Activated T-cell treated with anti-CD3 and anti-CD28 coated beads, Interleukin-2, amount 50 U/mL, for 72 hours (primary cell): ENCODE measurements at regions not wholly inside any gene's neighbourhood (a gene's known extent, or its start where the extent isn't known, plus 50 kb on each side); places are given as distances from the start of the nearest gene placed in this dataset.
"Not testable (repeated sequence)": the region's sequence is repeated elsewhere in the genome, so short reads cannot be mapped to it uniquely, and the experiment has no call there.

ENCODE experiments used
- ATAC-seq, 2 donors: fragments of 150-1000 bp; cut with Tn5 transposase; replicated peaks in 1 of 2; 2 replicates each; pipeline ENCODE4 v1.10.0; 2021; ENCODE audit warnings: moderate library complexity in 2 of 2, mild to moderate bottlenecking in 1 of 2
- DNase-seq, 2 donors: peaks; one replicate each; pipeline ENCODE4 v3.0.0; 2021 to 2022; ENCODE audit warnings: mixed read lengths in 1 of 2
- H3K27ac Mint-ChIP-seq: one replicate; pipeline ENCODE4 v1.8.0; 2022; ENCODE audit warnings: mild to moderate bottlenecking, moderate library complexity, mixed read lengths
- H3K27me3 Mint-ChIP-seq: one replicate; pipeline ENCODE4 v1.8.0; 2022; ENCODE audit warnings: low read depth, mixed read lengths
- H3K36me3 Mint-ChIP-seq, 2 donors: one replicate each; pipeline ENCODE4 v1.8.0; 2022; ENCODE audit warnings: mixed read lengths in 2 of 2, mild to moderate bottlenecking in 1 of 2; ENCODE audit not compliant: insufficient read depth in 2 of 2
- H3K4me1 Mint-ChIP-seq: one replicate; pipeline ENCODE4 v1.8.0; 2022; ENCODE audit warnings: low read depth, mixed read lengths
- H3K4me3 Mint-ChIP-seq, 2 donors: one replicate each; pipeline ENCODE4 v1.8.0; 2022; ENCODE audit warnings: mild to moderate bottlenecking in 2 of 2, mixed read lengths in 2 of 2, moderate library complexity in 2 of 2
- H3K9me3 Mint-ChIP-seq, 2 donors: one replicate each; pipeline ENCODE4 v1.8.0; 2022; ENCODE audit warnings: mixed read lengths in 2 of 2

DNA sequence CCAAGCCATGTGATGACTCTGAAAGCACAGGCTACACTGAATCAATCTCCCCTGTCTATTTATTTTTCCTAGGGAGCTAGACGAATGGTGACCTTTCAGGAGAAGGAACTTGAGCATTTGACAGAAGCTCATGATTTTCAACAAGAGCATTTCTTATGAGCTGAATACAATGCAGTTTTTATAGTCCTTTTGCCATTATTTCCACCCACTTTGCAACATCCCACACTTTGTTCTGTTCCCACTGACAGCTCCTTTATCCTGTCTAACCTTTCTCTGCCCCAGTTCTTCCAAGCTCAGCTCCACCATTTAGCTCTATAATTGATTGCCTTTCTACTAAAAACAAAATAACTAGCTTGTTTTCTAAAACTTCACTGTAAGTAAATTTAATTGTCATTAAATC is 91.9 kb upstream of the PRSS1 start:
- no peaks in the 10 kb centered on the region for H3K36me3 Mint-ChIP-seq
- no peaks in the 10 kb centered on the region for H3K9me3 Mint-ChIP-seq
- no peak overlapping the region for H3K4me3 Mint-ChIP-seq
- DNase-seq (no peak), ATAC-seq (no peak)
- H3K27ac Mint-ChIP-seq = no peak overlapping the region
- H3K4me1 Mint-ChIP-seq = no peaks in the 10 kb centered on the region
- no peaks in the 10 kb centered on the region for H3K27me3 Mint-ChIP-seq

DNA sequence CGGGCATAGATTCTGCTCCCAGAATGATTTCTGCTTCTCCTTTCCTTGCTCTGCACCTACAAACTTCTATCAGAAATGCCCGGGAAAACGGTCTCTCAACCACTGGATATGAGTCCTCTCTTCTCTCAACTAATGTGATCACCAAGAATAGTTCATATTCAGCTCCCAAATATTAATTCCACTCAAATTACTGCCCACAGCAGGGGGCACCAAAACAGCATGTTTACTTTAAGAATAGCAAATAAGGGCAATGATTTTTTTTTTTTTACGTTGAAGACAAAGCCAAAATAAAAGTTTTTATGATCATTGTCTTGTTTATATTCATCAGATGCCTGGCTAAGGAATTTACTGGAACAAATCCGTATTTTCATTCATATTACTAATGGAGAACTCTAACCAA is 94.9 kb upstream of the PRSS1 start:
- H3K9me3 Mint-ChIP-seq = no peaks in the 10 kb centered on the region
- peak overlapping the region; percentile 79 for H3K27ac Mint-ChIP-seq
- ATAC-seq = no peak
- H3K4me1 Mint-ChIP-seq = no peaks in the 10 kb centered on the region
- H3K27me3 Mint-ChIP-seq = no peaks in the 10 kb centered on the region
- no peak for DNase-seq
- no peaks in the 10 kb centered on the region for H3K36me3 Mint-ChIP-seq
- H3K4me3 Mint-ChIP-seq = no peak overlapping the region

DNA sequence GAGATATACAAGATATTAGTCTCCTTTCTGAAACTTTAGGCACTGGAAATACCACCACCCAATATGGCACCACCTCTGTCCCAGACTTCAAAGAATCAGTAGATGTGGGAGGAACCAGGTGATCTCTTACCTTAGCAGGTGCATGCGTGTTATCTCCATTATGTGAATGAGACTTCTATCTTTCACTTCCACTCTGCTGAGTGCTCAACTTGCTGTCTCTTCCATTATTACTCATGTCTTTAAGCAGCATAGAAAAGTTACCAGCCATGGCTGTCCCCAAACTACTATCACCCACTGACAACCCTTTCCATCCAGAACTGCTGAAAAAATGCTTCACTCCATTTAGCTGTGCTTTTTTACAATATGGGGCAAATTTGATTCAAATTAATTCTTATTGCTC is 101.5 kb upstream of the PRSS1 start:
- Mint-ChIP-seq H3K27ac (no peak overlapping the region), H3K27me3 (peaks cover 6% of the 10 kb centered on the region), H3K4me3 (peak overlapping the region in 1 of 2 donors; percentile 16), H3K9me3 (no peaks in the 10 kb centered on the region), H3K4me1 (peaks cover 11% of the 10 kb centered on the region), H3K36me3 (no peaks in the 10 kb centered on the region)
- ATAC-seq (no peak), DNase-seq (no peak)

- H3K36me3 Mint-ChIP-seq = peaks cover 0 to 2% of the 10 kb centered on the region in 2 donors
- H3K4me3 Mint-ChIP-seq = peak overlapping the region; percentile 72 to 73
- DNase-seq (no peak), ATAC-seq (no peak)
- H3K27ac Mint-ChIP-seq = peak overlapping the region; percentile 24
- H3K9me3 Mint-ChIP-seq = no peaks in the 10 kb centered on the region
- peaks cover 6% of the 10 kb centered on the region for H3K27me3 Mint-ChIP-seq
- peaks cover 19% of the 10 kb centered on the region for H3K4me1 Mint-ChIP-seq
Observed at GRCh38 chr7:142646386-142647140, 102.7 kb upstream of the PRSS1 start.

DNA sequence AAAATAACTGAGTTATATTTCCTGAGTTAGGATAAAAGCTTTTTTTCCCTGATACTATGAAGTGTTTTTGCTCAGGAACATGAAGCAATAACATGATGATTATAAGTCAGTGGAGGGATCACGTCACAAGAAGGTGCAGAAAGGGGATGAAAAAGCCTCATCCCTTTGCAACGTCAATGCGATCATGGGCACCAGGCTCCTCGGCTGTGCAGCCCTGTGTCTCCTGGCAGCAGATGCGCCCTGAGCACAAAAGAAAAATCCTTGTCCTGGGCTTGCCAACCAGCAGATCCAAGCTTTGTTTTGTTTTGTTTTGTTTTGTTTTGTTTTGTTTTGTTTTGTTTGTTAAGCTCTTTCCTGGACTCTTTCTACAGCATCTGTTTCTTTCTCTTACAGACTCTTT is 103.5 kb upstream of the PRSS1 start:
- Mint-ChIP-seq H3K4me3 (peak overlapping the region; percentile 72 to 73), H3K27me3 (peaks cover 6% of the 10 kb centered on the region), H3K36me3 (peaks cover 0 to 2% of the 10 kb centered on the region in 2 donors), H3K4me1 (peaks cover 21% of the 10 kb centered on the region), H3K27ac (peak overlapping the region; percentile 24), H3K9me3 (no peaks in the 10 kb centered on the region)
- ATAC-seq (no peak), DNase-seq (no peak)

DNA sequence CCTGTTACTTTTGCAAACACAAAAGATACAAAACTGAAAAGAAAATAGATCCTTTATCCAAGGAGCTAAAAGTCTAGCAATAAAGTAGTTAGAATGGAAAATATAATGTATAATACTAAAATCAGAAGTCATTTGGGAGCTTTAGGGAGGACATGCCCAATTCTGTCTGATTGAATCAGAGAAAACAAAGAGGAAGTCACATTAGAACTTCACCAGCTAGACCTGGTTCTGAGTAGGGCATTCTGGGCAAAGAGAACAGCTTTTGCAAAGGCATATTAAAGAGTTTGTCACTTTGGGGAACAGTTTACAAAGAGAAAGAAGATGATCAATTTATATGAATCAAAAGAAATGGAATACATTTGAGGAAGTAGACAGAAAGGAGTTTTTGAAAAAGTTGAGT is 107.0 kb upstream of the PRSS1 start:
- no peak for ATAC-seq
- Mint-ChIP-seq H3K36me3 (peaks cover 0 to 2% of the 10 kb centered on the region in 2 donors), H3K9me3 (no peaks in the 10 kb centered on the region), H3K4me1 (peaks cover 26% of the 10 kb centered on the region), H3K27me3 (peaks cover 6% of the 10 kb centered on the region), H3K27ac (peak overlapping the region; percentile 70), H3K4me3 (peak overlapping the region; percentile 46 to 54)
- no peak for DNase-seq

DNA sequence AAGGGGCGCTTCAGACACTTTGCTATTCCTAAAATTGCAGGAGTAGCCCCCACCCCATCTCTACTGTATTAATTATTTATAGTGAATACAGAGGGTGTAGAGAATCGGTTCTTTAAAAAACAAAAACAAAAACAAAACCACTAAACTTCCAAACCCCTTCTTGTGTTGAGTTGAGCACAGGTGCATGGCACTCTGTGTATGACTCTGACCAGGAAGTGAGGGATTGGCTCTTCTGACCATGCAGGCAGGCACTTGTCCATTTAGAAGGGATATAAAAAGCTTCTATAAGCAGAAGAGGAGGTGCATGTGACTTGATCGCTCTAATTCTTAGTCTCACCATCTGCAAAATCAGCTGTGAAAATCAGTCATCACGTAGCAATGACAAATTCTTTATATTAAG is 108.0 kb upstream of the PRSS1 start:
- ATAC-seq, H3K36me3 Mint-ChIP-seq, H3K27ac Mint-ChIP-seq, H3K27me3 Mint-ChIP-seq, H3K9me3 Mint-ChIP-seq, H3K4me3 Mint-ChIP-seq, DNase-seq: not testable (repeated sequence)
- H3K4me1 Mint-ChIP-seq = peaks cover 32% of the 10 kb centered on the region

- ATAC-seq (no peak), DNase-seq (no peak)
- Mint-ChIP-seq H3K4me3 (peak overlapping the region in 1 of 2 donors; percentile 54), H3K27ac (no peak overlapping the region), H3K36me3 (peaks cover 0 to 2% of the 10 kb centered on the region in 2 donors), H3K27me3 (no peaks in the 10 kb centered on the region), H3K9me3 (no peaks in the 10 kb centered on the region), H3K4me1 (peaks cover 22% of the 10 kb centered on the region)
Observed at GRCh38 chr7:142638581-142638980, 110.7 kb upstream of the PRSS1 start.

DNA sequence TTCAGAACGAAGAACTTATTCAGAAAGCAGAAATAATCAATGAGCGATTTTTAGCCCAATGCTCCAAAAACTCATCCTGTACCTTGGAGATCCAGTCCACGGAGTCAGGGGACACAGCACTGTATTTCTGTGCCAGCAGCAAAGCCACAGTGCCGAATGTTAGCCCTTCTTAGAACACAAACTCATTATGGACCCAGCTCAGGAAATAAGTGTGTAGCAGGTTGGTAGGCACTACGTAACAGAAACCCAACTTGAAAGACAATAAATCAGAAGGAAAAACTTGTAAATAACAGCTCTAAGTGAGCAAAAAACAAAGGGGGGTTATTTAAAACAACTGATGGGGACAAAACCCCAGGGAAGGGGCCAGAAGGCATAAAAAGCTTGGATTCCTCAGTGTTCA is 112.0 kb upstream of the PRSS1 start:
- H3K4me3 Mint-ChIP-seq = peak overlapping the region; percentile 89 to 97
- H3K27ac Mint-ChIP-seq = peak overlapping the region; percentile 99
- DNase-seq (no peak), ATAC-seq (peak; percentile 54 to 66)
- H3K27me3 Mint-ChIP-seq = no peaks in the 10 kb centered on the region
- H3K4me1 Mint-ChIP-seq = peaks cover 25% of the 10 kb centered on the region
- no peaks in the 10 kb centered on the region for H3K9me3 Mint-ChIP-seq
- H3K36me3 Mint-ChIP-seq = no peaks in the 10 kb centered on the region

- Mint-ChIP-seq H3K27ac (peak overlapping the region; percentile 99), H3K36me3 (no peaks in the 10 kb centered on the region), H3K27me3 (no peaks in the 10 kb centered on the region), H3K9me3 (no peaks in the 10 kb centered on the region), H3K4me1 (peaks cover 23% of the 10 kb centered on the region), H3K4me3 (peak overlapping the region; percentile 89 to 97)
- ATAC-seq (peak; percentile 88 to 94), DNase-seq (peak; percentile 30 to 45)
Observed at GRCh38 chr7:142636751-142637150, 112.5 kb upstream of the PRSS1 start.

- peaks cover 20% of the 10 kb centered on the region for H3K4me1 Mint-ChIP-seq
- H3K27me3 Mint-ChIP-seq, DNase-seq, H3K36me3 Mint-ChIP-seq, H3K27ac Mint-ChIP-seq, H3K9me3 Mint-ChIP-seq, ATAC-seq: not testable (repeated sequence)
- peak overlapping the region in 1 of 2 donors; percentile 50 for H3K4me3 Mint-ChIP-seq
Observed at GRCh38 chr7:142636107-142636506, 113.2 kb upstream of the PRSS1 start.

DNA sequence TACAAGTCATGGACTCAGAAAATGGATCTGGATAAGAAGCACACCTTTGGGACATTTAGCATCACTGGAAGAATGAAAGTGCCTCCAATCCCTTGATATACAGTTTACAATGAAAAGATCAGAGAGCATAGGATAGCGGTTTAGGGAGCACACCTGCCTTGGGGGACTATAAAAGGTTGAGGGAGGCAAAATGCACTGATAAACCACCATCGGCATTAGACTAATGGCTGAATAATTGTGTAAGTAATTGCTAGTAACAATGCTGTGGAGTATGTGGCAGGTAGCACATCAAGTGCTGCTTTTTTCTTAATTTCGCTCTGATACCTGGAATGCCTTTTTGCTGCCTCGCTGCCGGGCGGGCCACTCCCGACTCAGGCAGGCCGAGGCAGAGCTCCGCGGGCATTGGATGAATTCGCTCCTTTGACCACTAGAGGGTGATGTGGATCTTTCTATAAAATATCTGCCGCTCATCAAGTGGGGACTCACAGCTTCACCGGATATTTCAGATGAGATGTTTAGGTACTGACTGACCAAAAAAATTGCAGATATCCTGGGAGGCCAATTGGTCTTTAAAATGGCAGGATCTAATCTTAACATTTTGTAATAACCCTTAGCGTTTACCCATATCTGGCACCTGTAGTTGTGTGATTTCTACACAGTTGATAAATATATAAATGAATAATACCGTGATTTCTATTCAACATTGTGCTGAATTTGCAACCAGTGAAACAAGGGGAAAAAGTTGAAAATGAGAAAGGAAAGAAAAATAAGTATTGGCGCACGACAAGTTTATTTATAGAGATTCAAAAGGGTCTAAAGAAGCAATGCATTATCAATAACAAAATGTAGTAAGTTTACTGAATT is 116.8 kb upstream of the PRSS1 start:
- Mint-ChIP-seq H3K9me3 (no peaks in the 10 kb centered on the region), H3K27me3 (no peaks in the 10 kb centered on the region), H3K27ac (peak overlapping the region; percentile 70), H3K4me1 (peaks cover 14% of the 10 kb centered on the region), H3K4me3 (peak overlapping the region; percentile 37 to 57), H3K36me3 (no peaks in the 10 kb centered on the region)
- DNase-seq (peak; percentile 52 to 64), ATAC-seq (peak; percentile 68 to 70)

DNA sequence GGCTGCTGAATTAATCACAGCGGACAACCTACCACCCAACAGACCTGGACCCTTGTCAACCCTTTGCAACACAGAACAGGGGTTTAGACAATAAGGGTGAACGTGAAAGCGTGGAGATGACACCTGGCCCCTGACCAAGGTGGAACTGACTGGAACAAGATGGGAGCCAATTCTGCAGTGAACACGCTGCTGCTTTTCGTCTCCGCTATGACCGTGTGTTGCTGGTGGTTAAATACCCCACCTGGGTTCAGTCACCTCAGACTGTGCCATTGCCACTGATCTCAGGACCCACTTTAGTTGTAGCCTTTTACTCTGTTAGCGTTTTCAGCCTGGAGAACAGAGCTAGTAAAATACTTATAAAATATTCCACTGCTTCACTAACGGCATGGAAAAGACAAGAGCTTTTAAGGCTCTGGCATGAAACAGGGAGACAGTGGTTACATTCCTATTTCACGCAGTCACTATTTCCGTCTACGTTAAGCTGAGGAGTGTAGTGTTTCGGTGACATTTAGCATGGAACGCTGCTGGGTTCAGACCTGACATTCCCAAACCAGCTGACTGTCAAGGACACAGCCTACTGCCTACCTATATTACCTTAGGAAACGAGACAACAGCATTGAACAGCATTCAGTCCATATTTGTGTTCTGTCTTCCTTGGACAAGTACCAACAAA is 119.5 kb upstream of the PRSS1 start:
- Mint-ChIP-seq H3K9me3 (no peaks in the 10 kb centered on the region), H3K36me3 (no peaks in the 10 kb centered on the region), H3K4me1 (peaks cover 12% of the 10 kb centered on the region), H3K27me3 (no peaks in the 10 kb centered on the region), H3K4me3 (no peak overlapping the region), H3K27ac (no peak overlapping the region)
- DNase-seq (no peak), ATAC-seq (no peak)
